ENCODE measurements at regions not wholly inside any gene's neighbourhood (a gene's known extent, or its start where the extent isn't known, plus 50 kb on each side); places are given as distances from the start of the nearest gene placed in this dataset.

- intact Hi-C loops (cut with micrococcal nuclease): no loop called here
- H3K36me3 Mint-ChIP-seq (ENCODE audit: low read depth): no peaks in the 10 kb centered on the region
- DNase-seq (ENCODE audit: low spot score): no peak
- H3K9me3 Mint-ChIP-seq: no peaks in the 10 kb centered on the region
- H3K4me1 Mint-ChIP-seq (ENCODE audit: low read depth): no peaks in the 10 kb centered on the region
- no peaks in the 10 kb centered on the region for H3K27me3 Mint-ChIP-seq (ENCODE audit: low read depth)
- no peak overlapping the region for H3K27ac Mint-ChIP-seq
- H3K4me3 Mint-ChIP-seq (ENCODE audit: low read depth): no peak overlapping the region
Observed at GRCh38 chr18:77784759-77785379, 535.2 kb downstream of the GALR1 start.

GRCh38 chr18:77785415-77785975 is 535.8 kb downstream of the GALR1 start:
- H3K9me3 Mint-ChIP-seq: no peaks in the 10 kb centered on the region
- H3K27me3 Mint-ChIP-seq (ENCODE audit: low read depth): no peaks in the 10 kb centered on the region
- no peaks in the 10 kb centered on the region for H3K4me1 Mint-ChIP-seq (ENCODE audit: low read depth)
- DNase-seq (ENCODE audit: low spot score): no peak
- H3K27ac Mint-ChIP-seq: no peak overlapping the region
- intact Hi-C loops (cut with micrococcal nuclease): no loop called here
- no peaks in the 10 kb centered on the region for H3K36me3 Mint-ChIP-seq (ENCODE audit: low read depth)
- H3K4me3 Mint-ChIP-seq (ENCODE audit: low read depth): no peak overlapping the region

GRCh38 chr18:77803024-77803423 is 553.4 kb downstream of the GALR1 start:
- intact Hi-C loops (cut with micrococcal nuclease): no loop called here
- DNase-seq (ENCODE audit: low spot score): no peak
- no peaks in the 10 kb centered on the region for H3K36me3 Mint-ChIP-seq (ENCODE audit: low read depth)
- H3K4me1 Mint-ChIP-seq (ENCODE audit: low read depth): no peaks in the 10 kb centered on the region
- H3K9me3 Mint-ChIP-seq: no peaks in the 10 kb centered on the region
- H3K27me3 Mint-ChIP-seq (ENCODE audit: low read depth): no peaks in the 10 kb centered on the region
- no peak overlapping the region for H3K4me3 Mint-ChIP-seq (ENCODE audit: low read depth)
- no peak overlapping the region for H3K27ac Mint-ChIP-seq

- Mint-ChIP-seq H3K4me1 (ENCODE audit: low read depth) (no peaks in the 10 kb centered on the region), H3K36me3 (ENCODE audit: low read depth) (no peaks in the 10 kb centered on the region), H3K27me3 (ENCODE audit: low read depth) (no peaks in the 10 kb centered on the region), H3K9me3 (peaks cover 4% of the 10 kb centered on the region), H3K27ac (no peak overlapping the region), H3K4me3 (ENCODE audit: low read depth) (no peak overlapping the region)
- intact Hi-C loops (cut with micrococcal nuclease): no loop called here
- no peak for DNase-seq (ENCODE audit: low spot score)
Observed at GRCh38 chr18:77804382-77804781, 554.7 kb downstream of the GALR1 start.

GRCh38 chr18:77807650-77808049 is 558.0 kb downstream of the GALR1 start:
- no peak for DNase-seq (ENCODE audit: low spot score)
- Mint-ChIP-seq H3K36me3 (ENCODE audit: low read depth) (no peaks in the 10 kb centered on the region), H3K4me1 (ENCODE audit: low read depth) (no peaks in the 10 kb centered on the region), H3K27ac (no peak overlapping the region), H3K27me3 (ENCODE audit: low read depth) (no peaks in the 10 kb centered on the region), H3K4me3 (ENCODE audit: low read depth) (no peak overlapping the region), H3K9me3 (peaks cover 4% of the 10 kb centered on the region)
- intact Hi-C loops (cut with micrococcal nuclease): no loop called here

GRCh38 chr18:77811503-77811902 is 561.9 kb downstream of the GALR1 start:
- H3K4me1 Mint-ChIP-seq (ENCODE audit: low read depth): no peaks in the 10 kb centered on the region
- no peaks in the 10 kb centered on the region for H3K36me3 Mint-ChIP-seq (ENCODE audit: low read depth)
- intact Hi-C loops (cut with micrococcal nuclease): no loop called here
- no peak for DNase-seq (ENCODE audit: low spot score)
- H3K9me3 Mint-ChIP-seq: peaks cover 4% of the 10 kb centered on the region
- H3K4me3 Mint-ChIP-seq (ENCODE audit: low read depth): no peak overlapping the region
- no peaks in the 10 kb centered on the region for H3K27me3 Mint-ChIP-seq (ENCODE audit: low read depth)
- H3K27ac Mint-ChIP-seq: no peak overlapping the region

- intact Hi-C loops (cut with micrococcal nuclease): no loop called here
- H3K27me3 Mint-ChIP-seq (ENCODE audit: low read depth): no peaks in the 10 kb centered on the region
- peaks cover 4% of the 10 kb centered on the region for H3K9me3 Mint-ChIP-seq
- H3K27ac Mint-ChIP-seq: no peak overlapping the region
- H3K4me3 Mint-ChIP-seq (ENCODE audit: low read depth): no peak overlapping the region
- H3K36me3 Mint-ChIP-seq (ENCODE audit: low read depth): no peaks in the 10 kb centered on the region
- no peak for DNase-seq (ENCODE audit: low spot score)
- no peaks in the 10 kb centered on the region for H3K4me1 Mint-ChIP-seq (ENCODE audit: low read depth)
Observed at GRCh38 chr18:77815666-77816338, 566.2 kb downstream of the GALR1 start.

- Mint-ChIP-seq H3K27me3 (ENCODE audit: low read depth) (no peaks in the 10 kb centered on the region), H3K36me3 (ENCODE audit: low read depth) (no peaks in the 10 kb centered on the region), H3K27ac (no peak overlapping the region), H3K4me3 (ENCODE audit: low read depth) (no peak overlapping the region), H3K9me3 (peaks cover 4% of the 10 kb centered on the region), H3K4me1 (ENCODE audit: low read depth) (no peaks in the 10 kb centered on the region)
- intact Hi-C loops (cut with micrococcal nuclease): no loop called here
- DNase-seq (ENCODE audit: low spot score): no peak
Observed at GRCh38 chr18:77818328-77818727, 568.7 kb downstream of the GALR1 start.

- Mint-ChIP-seq H3K27ac (no peak overlapping the region), H3K27me3 (ENCODE audit: low read depth) (no peaks in the 10 kb centered on the region), H3K9me3 (peaks cover 4% of the 10 kb centered on the region), H3K36me3 (ENCODE audit: low read depth) (no peaks in the 10 kb centered on the region), H3K4me3 (ENCODE audit: low read depth) (no peak overlapping the region), H3K4me1 (ENCODE audit: low read depth) (no peaks in the 10 kb centered on the region)
- intact Hi-C loops (cut with micrococcal nuclease): no loop called here
- no peak for DNase-seq (ENCODE audit: low spot score)
Observed at GRCh38 chr18:77820472-77820871, 570.8 kb downstream of the GALR1 start.

- no peaks in the 10 kb centered on the region for H3K4me1 Mint-ChIP-seq (ENCODE audit: low read depth)
- H3K27me3 Mint-ChIP-seq (ENCODE audit: low read depth): no peaks in the 10 kb centered on the region
- peaks cover 4% of the 10 kb centered on the region for H3K9me3 Mint-ChIP-seq
- no peak for DNase-seq (ENCODE audit: low spot score)
- no peaks in the 10 kb centered on the region for H3K36me3 Mint-ChIP-seq (ENCODE audit: low read depth)
- H3K4me3 Mint-ChIP-seq (ENCODE audit: low read depth): no peak overlapping the region
- intact Hi-C loops (cut with micrococcal nuclease): no loop called here
- H3K27ac Mint-ChIP-seq: no peak overlapping the region
Observed at GRCh38 chr18:77821892-77822291, 572.2 kb downstream of the GALR1 start.

- H3K27me3 Mint-ChIP-seq (ENCODE audit: low read depth): no peaks in the 10 kb centered on the region
- intact Hi-C loops (cut with micrococcal nuclease): no loop called here
- H3K36me3 Mint-ChIP-seq (ENCODE audit: low read depth): no peaks in the 10 kb centered on the region
- H3K4me3 Mint-ChIP-seq (ENCODE audit: low read depth): no peak overlapping the region
- no peaks in the 10 kb centered on the region for H3K4me1 Mint-ChIP-seq (ENCODE audit: low read depth)
- no peak overlapping the region for H3K27ac Mint-ChIP-seq
- no peak for DNase-seq (ENCODE audit: low spot score)
- H3K9me3 Mint-ChIP-seq: peaks cover 4% of the 10 kb centered on the region
Observed at GRCh38 chr18:77822632-77823031, 573.0 kb downstream of the GALR1 start.

- no peaks in the 10 kb centered on the region for H3K9me3 Mint-ChIP-seq
- H3K27ac Mint-ChIP-seq: no peak overlapping the region
- no peak for DNase-seq (ENCODE audit: low spot score)
- H3K27me3 Mint-ChIP-seq (ENCODE audit: low read depth): no peaks in the 10 kb centered on the region
- intact Hi-C loops (cut with micrococcal nuclease): no loop called here
- no peak overlapping the region for H3K4me3 Mint-ChIP-seq (ENCODE audit: low read depth)
- no peaks in the 10 kb centered on the region for H3K36me3 Mint-ChIP-seq (ENCODE audit: low read depth)
- H3K4me1 Mint-ChIP-seq (ENCODE audit: low read depth): no peaks in the 10 kb centered on the region
Observed at GRCh38 chr18:77833807-77834206, 584.2 kb downstream of the GALR1 start.

GRCh38 chr18:77851802-77852201 is 602.2 kb downstream of the GALR1 start:
- no peaks in the 10 kb centered on the region for H3K4me1 Mint-ChIP-seq (ENCODE audit: low read depth)
- H3K27ac Mint-ChIP-seq: no peak overlapping the region
- H3K9me3 Mint-ChIP-seq: no peaks in the 10 kb centered on the region
- H3K27me3 Mint-ChIP-seq (ENCODE audit: low read depth): no peaks in the 10 kb centered on the region
- no peak for DNase-seq (ENCODE audit: low spot score)
- no peaks in the 10 kb centered on the region for H3K36me3 Mint-ChIP-seq (ENCODE audit: low read depth)
- intact Hi-C loops (cut with micrococcal nuclease): no loop called here
- no peak overlapping the region for H3K4me3 Mint-ChIP-seq (ENCODE audit: low read depth)

All from activated T-helper 2 cell treated with anti-CD3 and anti-CD28 coated beads, Interferon-gamma antibody, Interleukin-2, Interleukin-4, amounts not matched to agents 10 μg/mL and 5 μg/mL and 100 μg/mL, durations not matched to agents 14 hours and 24 hours and 36 hours (primary cell).